ENCODE measurements at regions not wholly inside any gene's neighbourhood (a gene's known extent, or its start where the extent isn't known, plus 50 kb on each side); places are given as distances from the start of the nearest gene placed in this dataset.
"Not testable (repeated sequence)": the region's sequence is repeated elsewhere in the genome, so short reads cannot be mapped to it uniquely, and the experiment has no call there.

- DNase-seq (ENCODE audit: low read depth, low spot score); H3K4me3 ChIP-seq (ENCODE audit: low read depth in 2 of 2, low read length in 2 of 2); H3K9me3 ChIP-seq (ENCODE audit: control insufficient read depth, insufficient read depth, low read depth, low read length); H3K27me3 ChIP-seq (ENCODE audit: control insufficient read depth, insufficient read depth, low read length); H3K36me3 ChIP-seq (ENCODE audit: control insufficient read depth, insufficient read depth, low read length); in situ Hi-C loops (cut with HindIII; ENCODE audit: low pct_unique_long_range_greater_than_20kb, low sequenced_read_pairs); intact Hi-C loops (cut with micrococcal nuclease; ENCODE audit: unreplicated experiment); POLR2A ChIA-PET; ATAC-seq; BruUV-seq (replicated peaks); CTCF ChIA-PET; H3K27ac ChIP-seq (ENCODE audit: low read length); H3K4me1 ChIP-seq (ENCODE audit: control insufficient read depth, insufficient read depth, low read length): not testable (repeated sequence)
These were observed 86.4 kb upstream of the TERB2 start for GRCh38 chr15:44870125-44870524.

- intact Hi-C loops (cut with micrococcal nuclease; ENCODE audit: unreplicated experiment) = no loop called here
- POLR2A ChIA-PET = interaction anchor here (0.6 kb wide), 1 partner anchor 340 kb away, joined by 12 read pairs; no protein-coding TSS in a partner anchor
- Histone ChIP-seq H3K27ac (ENCODE audit: low read length) (no peak overlapping the region), H3K9me3 (ENCODE audit: control insufficient read depth, insufficient read depth, low read depth, low read length) (no peaks in the 10 kb centered on the region), H3K27me3 (ENCODE audit: control insufficient read depth, insufficient read depth, low read length) (no peaks in the 10 kb centered on the region), H3K36me3 (ENCODE audit: control insufficient read depth, insufficient read depth, low read length) (no peaks in the 10 kb centered on the region), H3K4me1 (ENCODE audit: control insufficient read depth, insufficient read depth, low read length) (no peaks in the 10 kb centered on the region), H3K4me3 (ENCODE audit: low read depth in 2 of 2, low read length in 2 of 2) (no peak overlapping the region)
- no TSS peak for BruUV-seq (replicated peaks)
- ATAC-seq = no peak
- CTCF ChIA-PET = no interaction called here
- TF ChIP-seq REST (IDR thresholded peaks at IDR 0.05; ENCODE audit: insufficient read depth in 1 of 2, low read depth in 2 of 2, low read length in 1 of 2) (no peak), TCF7L2 (IDR thresholded peaks at IDR 0.05; ENCODE audit: low read depth, low read length) (no peak), POLR2AphosphoS5 (IDR thresholded peaks at IDR 0.05; ENCODE audit: low read depth, low read length) (no peak), SIN3A (IDR thresholded peaks at IDR 0.05; ENCODE audit: borderline replicate concordance, insufficient read depth, low read depth, low read length) (no peak), CTCF (IDR thresholded peaks at IDR 0.05) (no peak)
- DNase-seq (ENCODE audit: low read depth, low spot score) = no peak
- in situ Hi-C loops (cut with HindIII; ENCODE audit: low pct_unique_long_range_greater_than_20kb, low sequenced_read_pairs) = no loop called here
These were observed 83.4 kb upstream of the TERB2 start for GRCh38 chr15:44873103-44873502.

GRCh38 chr15:44879066-44879465 lies 77.4 kb upstream of the TERB2 start:
- intact Hi-C loops (cut with micrococcal nuclease; ENCODE audit: unreplicated experiment) = no loop called here
- DNase-seq (ENCODE audit: low read depth, low spot score) (no peak), ATAC-seq (no peak)
- Histone ChIP-seq H3K4me3 (ENCODE audit: low read depth in 2 of 2, low read length in 2 of 2) (no peak overlapping the region), H3K27ac (ENCODE audit: low read length) (no peak overlapping the region), H3K36me3 (ENCODE audit: control insufficient read depth, insufficient read depth, low read length) (no peaks in the 10 kb centered on the region), H3K27me3 (ENCODE audit: control insufficient read depth, insufficient read depth, low read length) (peaks cover 3% of the 10 kb centered on the region), H3K9me3 (ENCODE audit: control insufficient read depth, insufficient read depth, low read depth, low read length) (peaks cover 8% of the 10 kb centered on the region; the same call in 1 of the 2 replicates), H3K4me1 (ENCODE audit: control insufficient read depth, insufficient read depth, low read length) (no peaks in the 10 kb centered on the region)
- in situ Hi-C loops (cut with HindIII; ENCODE audit: low pct_unique_long_range_greater_than_20kb, low sequenced_read_pairs) = no loop called here
- ChIA-PET POLR2A (no interaction called here), CTCF (interaction anchor here (0.6 kb wide), 1 partner anchor 63 kb away, joined by 5 read pairs; no protein-coding TSS in a partner anchor)
- BruUV-seq (replicated peaks) = no TSS peak
- TF ChIP-seq CTCF (IDR thresholded peaks at IDR 0.05) (no peak), SIN3A (IDR thresholded peaks at IDR 0.05; ENCODE audit: borderline replicate concordance, insufficient read depth, low read depth, low read length) (no peak), POLR2AphosphoS5 (IDR thresholded peaks at IDR 0.05; ENCODE audit: low read depth, low read length) (no peak), REST (IDR thresholded peaks at IDR 0.05; ENCODE audit: insufficient read depth in 1 of 2, low read depth in 2 of 2, low read length in 1 of 2) (no peak)
